HG02938 (cell line): ENCODE measurements at regions not wholly inside any gene's neighbourhood (a gene's known extent, or its start where the extent isn't known, plus 50 kb on each side); places are given as distances from the start of the nearest gene placed in this dataset.
A peak's percentile ranks its signal among the peaks of the same experiment; 100 is the strongest.
"Not testable (repeated sequence)": the region's sequence is repeated elsewhere in the genome, so short reads cannot be mapped to it uniquely, and the experiment has no call there.

Source experiments
- ATAC-seq: cut with Tn5 transposase; IDR thresholded peaks from one replicate; pipeline ENCODE4 v1.9.1; 2021; ENCODE audit warnings: mild to moderate bottlenecking, moderate library complexity; ENCODE audit not compliant: unreplicated experiment

- not testable (repeated sequence) for ATAC-seq
These were observed 126.4 kb downstream of the RBM46 start for GRCh38 chr4:154907345-154908045.

DNA sequence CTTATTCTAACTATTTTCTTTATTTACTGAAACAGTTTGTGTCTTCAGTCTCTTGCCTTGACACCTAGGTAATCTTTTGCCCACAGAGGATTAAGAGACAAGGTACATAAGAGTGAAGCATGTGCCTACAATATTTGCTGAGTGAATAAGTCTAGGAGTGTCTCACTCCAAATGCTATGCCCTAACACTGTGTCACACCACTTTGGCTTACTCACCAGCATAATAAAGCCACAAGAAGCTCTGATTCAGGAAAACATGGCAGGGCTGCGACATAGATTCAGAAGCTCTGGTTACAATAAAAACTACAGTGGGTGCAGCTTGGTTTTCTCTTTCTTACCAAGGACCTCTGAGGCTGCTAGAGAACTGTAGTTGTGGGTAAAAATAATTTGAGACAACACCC is 127.1 kb downstream of the RBM46 start:
- no peak for ATAC-seq

GRCh38 chr4:154911097-154911496 is 130.0 kb downstream of the RBM46 start:
- no peak for ATAC-seq

DNA sequence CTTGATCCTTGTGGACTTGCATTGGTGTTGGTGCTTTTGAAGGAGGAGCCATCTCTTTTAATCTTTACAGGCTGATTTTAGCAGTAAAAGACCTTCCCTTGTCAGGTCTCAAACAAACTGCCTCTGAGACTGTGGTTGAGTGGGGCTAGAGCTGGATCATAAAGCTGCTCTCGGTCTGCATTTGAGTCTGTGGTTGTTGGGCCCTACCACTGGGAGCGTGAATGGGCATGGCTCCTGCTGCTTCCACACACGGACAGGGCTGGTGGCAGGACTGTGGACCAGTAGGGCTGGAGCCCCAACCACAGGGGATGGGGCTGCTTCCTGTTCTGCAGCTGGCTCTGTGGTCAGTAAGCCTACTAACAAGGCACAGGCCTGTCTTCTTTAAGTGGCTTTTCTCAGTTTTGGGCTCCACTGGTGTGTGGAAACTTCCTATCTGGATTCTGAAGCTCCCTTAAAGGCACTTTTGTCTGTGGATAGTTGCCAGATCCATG is 130.6 kb downstream of the RBM46 start:
- no peak for ATAC-seq

GRCh38 chr4:154916068-154916467 is 135.0 kb downstream of the RBM46 start:
- no peak for ATAC-seq

GRCh38 chr4:154927126-154927680 is 146.1 kb downstream of the RBM46 start:
- no peak for ATAC-seq

DNA sequence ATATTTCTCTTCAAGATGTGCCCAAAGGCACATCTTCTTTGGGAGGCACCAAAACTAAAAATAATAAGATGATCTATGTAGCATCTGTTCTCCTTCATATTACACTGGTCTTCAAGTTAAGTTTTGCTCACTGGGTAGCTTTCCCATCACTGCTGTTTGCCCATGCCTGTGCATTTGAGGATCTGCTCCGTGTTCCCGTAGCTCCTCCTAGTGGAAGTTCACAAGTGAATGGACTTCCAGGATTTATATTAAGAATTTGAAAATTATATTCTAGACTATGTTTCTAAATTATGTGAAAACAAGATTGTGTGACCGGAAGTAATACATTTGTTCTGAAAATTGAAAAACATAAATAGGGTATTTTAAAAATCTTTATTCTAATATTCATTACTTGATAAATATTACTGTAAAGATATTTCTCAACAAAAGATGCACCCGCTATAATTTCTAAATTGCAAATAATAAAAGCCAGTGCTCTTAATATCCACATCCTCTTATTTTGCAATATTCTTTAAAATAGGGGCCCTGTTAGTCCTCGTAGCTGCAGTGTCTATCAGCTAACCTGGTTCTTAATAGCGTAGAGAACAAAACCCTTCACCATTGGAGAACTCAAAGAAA is 147.7 kb downstream of the RBM46 start:
- ATAC-seq = no peak

DNA sequence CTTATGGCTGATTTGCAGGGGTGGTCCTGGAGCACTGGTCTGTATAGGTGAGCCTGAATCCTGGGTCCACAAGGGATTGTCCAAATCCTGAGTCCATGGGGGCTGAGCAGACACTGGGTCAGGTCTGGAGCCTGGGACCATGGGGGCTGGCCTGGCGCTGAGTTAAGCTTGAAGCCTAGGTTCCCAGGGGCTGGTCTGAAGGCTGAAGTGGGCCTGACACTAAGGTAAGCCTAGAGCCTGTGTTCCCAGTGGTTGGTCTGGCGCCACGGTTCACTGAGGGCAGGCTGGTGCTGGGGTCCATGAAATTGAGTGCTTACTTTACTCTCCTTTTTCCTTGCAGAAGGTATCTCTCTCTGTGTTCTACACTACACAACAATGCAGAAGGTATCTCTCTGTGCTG is 155.8 kb downstream of the RBM46 start:
- ATAC-seq = no peak

DNA sequence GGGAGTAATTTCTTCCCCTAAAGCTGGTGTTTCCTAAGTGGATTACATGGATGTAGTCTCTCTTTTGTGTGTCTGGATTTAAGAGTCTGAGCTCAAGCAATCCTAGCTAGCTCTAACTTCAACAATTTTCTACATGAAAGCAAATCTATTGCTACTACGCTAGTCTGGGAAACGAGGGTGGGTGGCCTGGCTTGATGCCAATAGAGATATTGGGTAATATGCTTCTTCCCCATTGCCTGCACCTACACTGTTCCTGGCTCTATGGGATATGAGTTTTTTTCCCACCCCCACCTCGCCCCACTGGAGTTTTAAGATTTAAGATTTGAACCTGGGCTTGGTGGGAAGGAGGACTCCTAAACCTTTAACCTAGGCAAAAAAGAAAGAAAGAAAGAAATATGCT is 158.8 kb downstream of the RBM46 start:
- ATAC-seq = no peak

DNA sequence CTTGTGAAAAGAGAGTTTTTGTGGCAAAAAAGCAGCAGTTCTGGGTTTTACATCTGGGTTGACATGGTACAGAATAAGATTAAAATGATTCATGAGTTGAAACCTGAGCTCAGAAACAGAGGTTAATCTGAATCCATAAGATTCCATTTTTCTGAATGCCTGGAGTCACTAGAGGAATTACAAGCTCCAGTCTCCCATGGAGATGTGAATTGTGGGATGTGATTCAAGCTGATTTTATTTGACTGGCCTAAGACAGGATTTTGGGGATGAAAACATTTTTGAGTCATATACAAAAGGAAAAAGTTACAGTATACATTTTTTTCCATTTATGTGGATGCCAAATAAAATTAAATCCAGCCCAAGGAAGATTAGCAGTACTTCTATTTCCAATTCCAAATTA is 161.1 kb downstream of the RBM46 start:
- no peak for ATAC-seq

DNA sequence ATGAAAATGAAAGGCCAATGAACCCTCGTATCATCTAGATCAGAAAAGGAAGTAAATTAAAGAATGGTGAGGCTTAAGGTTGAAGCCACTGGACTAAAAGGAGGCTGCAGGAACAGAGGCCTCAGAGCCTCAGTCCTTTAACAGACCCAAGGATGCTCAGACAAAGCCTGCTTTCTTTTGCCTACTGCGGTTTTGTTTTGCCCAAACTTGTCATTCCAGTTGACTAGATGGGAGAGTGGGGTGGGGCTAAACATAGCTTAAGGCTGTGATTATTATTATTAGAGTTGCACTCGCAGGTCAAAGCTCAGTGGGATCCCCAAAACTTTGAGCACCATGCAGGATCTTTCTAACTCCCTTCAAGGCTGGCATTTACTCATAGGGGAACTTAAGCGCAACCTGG is 163.9 kb downstream of the RBM46 start:
- ATAC-seq = no peak

DNA sequence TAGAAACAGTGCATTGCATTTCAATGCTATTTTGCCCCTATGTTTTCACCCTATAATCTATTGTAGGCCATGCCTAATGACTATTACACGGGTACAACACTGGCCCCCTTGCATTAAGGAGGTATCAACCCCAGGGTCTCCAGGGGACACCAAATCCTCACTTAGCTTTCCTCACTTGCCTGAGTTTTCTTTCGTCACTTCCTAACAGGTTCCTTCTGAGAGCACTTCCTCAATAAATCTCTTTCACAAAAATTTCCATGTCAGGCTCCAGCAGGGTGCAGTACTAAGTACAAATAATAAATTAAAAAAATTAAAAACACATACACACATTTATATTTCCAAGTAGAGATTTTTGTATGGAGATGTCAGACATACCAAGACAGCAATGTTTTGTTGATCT is 165.0 kb downstream of the RBM46 start:
- ATAC-seq = no peak

DNA sequence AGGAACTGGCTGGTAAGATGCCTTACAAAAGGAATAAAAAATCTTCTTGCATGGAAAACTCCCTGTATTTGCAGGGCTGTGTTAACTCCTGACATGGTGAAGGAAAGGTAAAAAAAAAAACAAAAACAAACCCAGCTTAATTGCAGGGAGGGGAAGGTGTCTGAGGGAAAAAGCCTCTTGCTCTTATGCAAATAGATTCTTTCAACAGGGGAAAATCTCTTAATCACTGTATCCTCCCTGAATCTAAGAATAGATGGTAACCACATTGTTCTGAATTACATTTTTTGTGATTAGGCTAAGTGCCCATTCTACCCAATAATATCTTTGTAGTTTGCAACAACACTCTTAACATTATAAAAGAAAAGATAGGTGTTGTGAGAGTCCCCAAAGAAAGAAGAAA is 172.6 kb downstream of the RBM46 start:
- ATAC-seq = no peak

- ATAC-seq = no peak
These were observed 173.0 kb downstream of the RBM46 start for GRCh38 chr4:154954117-154954516.

GRCh38 chr4:154958121-154958520 is 177.0 kb downstream of the RBM46 start:
- ATAC-seq = no peak

- ATAC-seq = no peak
These were observed 177.7 kb downstream of the RBM46 start for GRCh38 chr4:154958621-154959358.

GRCh38 chr4:154959756-154960155 is 178.7 kb downstream of the RBM46 start:
- no peak for ATAC-seq

DNA sequence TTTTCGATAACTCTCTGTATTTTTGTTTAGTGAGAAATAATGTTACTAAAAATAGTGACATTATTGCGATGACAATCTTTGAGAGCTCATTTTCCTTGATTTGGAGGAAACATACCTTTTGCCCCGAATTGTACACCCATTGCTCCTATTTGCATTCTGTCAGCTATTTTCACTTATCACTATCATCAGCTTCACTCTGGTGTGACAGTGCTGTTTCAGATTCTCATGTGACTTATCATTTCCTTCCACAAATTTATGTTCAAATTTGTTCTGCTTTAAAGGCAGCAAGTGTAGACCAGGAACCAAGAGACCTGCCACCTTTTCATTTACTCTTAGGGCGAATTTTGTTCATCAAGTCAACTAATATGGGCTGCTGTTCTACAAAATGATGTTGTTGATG is 179.4 kb downstream of the RBM46 start:
- ATAC-seq = peak; percentile 39

- peak; percentile 97 for ATAC-seq
These were observed 180.2 kb downstream of the RBM46 start for GRCh38 chr4:154961263-154961662.

DNA sequence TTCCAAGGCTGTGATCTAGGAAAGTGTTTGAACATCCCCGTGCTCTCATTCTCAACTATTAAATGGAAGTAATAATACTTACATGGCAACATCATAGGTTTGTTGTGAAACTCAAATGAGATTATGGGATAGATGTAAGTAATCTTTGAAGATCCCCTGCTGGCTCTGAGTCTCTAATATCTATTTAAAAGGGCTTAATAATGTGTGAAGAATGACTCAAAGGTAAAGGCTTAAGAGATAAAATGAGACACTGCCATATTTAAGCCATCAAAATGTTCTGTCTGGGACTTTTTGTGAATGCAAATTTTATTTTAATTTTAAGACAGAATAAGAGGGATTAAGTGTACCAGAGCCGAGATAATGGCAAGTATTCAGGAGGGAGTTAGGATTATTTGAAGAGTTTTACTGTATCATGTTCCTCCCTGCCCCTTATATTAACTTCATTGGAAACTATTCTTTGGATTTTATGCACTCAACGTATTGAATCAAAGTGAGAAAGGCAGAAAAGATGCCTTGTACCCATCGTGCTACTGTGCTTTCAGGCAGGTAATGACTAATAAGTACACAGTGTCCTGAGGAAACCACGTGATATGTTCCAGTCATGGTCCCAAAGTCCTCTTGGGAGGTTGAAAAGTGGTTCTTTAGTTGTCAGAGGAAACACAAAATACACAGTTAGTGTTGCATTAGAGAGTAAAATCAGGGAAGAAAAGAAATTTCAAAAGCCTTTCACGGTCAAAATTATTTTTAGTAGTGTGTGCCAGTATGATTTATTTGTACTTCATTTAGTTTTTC is 192.4 kb downstream of the RBM46 start:
- ATAC-seq = no peak

DNA sequence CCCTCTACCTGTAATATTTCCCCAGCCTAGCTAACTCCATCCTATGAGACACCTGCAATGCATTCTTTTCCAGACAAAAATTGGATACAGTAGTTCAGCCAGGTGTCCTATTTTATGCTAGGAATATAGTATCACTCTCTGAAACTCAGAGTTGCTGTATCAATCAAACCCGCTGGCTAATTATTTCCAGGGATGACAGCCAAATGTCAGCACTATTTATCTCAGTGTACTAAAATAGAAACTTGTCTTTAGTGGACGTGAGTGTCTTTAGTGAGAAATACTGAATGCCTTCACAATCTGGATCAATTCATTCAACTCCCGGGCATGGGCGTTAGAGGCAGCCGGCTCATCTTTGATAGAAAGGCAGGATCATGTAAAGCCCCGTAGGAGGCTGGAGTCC is 196.2 kb downstream of the RBM46 start:
- no peak for ATAC-seq
